GM21723 (cell line): ENCODE measurements at regions not wholly inside any gene's neighbourhood (a gene's known extent, or its start where the extent isn't known, plus 50 kb on each side); places are given as distances from the start of the nearest gene placed in this dataset.
"Not testable (repeated sequence)": the region's sequence is repeated elsewhere in the genome, so short reads cannot be mapped to it uniquely, and the experiment has no call there.

Experiments used
- ATAC-seq: cut with Tn5 transposase; IDR thresholded peaks from one replicate; pipeline ENCODE4 v1.9.1; 2021; ENCODE audit warnings: mild to moderate bottlenecking, moderate library complexity; ENCODE audit not compliant: unreplicated experiment

GRCh38 chr5:1982561-1982960 is 99.8 kb upstream of the IRX4 start:
- not testable (repeated sequence) for ATAC-seq

- no peak for ATAC-seq
These were observed 93.4 kb upstream of the IRX4 start for GRCh38 chr5:1975898-1976765.

- no peak for ATAC-seq
These were observed 92.6 kb upstream of the IRX4 start for GRCh38 chr5:1975406-1975715.

- ATAC-seq = no peak
These were observed 92.0 kb upstream of the IRX4 start for GRCh38 chr5:1974501-1975405.

- no peak for ATAC-seq
These were observed 91.4 kb upstream of the IRX4 start for GRCh38 chr5:1974081-1974480.

- no peak for ATAC-seq
These were observed 90.8 kb upstream of the IRX4 start for GRCh38 chr5:1973391-1974013.

- ATAC-seq = no peak
These were observed 89.2 kb upstream of the IRX4 start for GRCh38 chr5:1971944-1972343.

GRCh38 chr5:1967736-1968135 is 85.0 kb upstream of the IRX4 start:
- no peak for ATAC-seq

GRCh38 chr5:1966461-1966860 is 83.7 kb upstream of the IRX4 start:
- no peak for ATAC-seq

GRCh38 chr5:1965925-1966324 is 83.2 kb upstream of the IRX4 start:
- no peak for ATAC-seq

GRCh38 chr5:1963941-1964451 is 81.3 kb upstream of the IRX4 start:
- no peak for ATAC-seq

GRCh38 chr5:1963358-1963757 is 80.6 kb upstream of the IRX4 start:
- ATAC-seq = no peak

GRCh38 chr5:1962619-1963355 is 80.1 kb upstream of the IRX4 start:
- no peak for ATAC-seq

- ATAC-seq = no peak
These were observed 79.3 kb upstream of the IRX4 start for GRCh38 chr5:1961952-1962595.

GRCh38 chr5:1961304-1961946 is 78.7 kb upstream of the IRX4 start:
- ATAC-seq = no peak

- ATAC-seq = no peak
These were observed 78.0 kb upstream of the IRX4 start for GRCh38 chr5:1960595-1961303.

- no peak for ATAC-seq
These were observed 77.2 kb upstream of the IRX4 start for GRCh38 chr5:1959725-1960581.

- ATAC-seq = no peak
These were observed 76.5 kb upstream of the IRX4 start for GRCh38 chr5:1959231-1959630.
